Mesenchymal stem cell (in vitro differentiated cells and primary cell): ENCODE measurements at regions not wholly inside any gene's neighbourhood (a gene's known extent, or its start where the extent isn't known, plus 50 kb on each side); places are given as distances from the start of the nearest gene placed in this dataset.
A peak's percentile ranks its signal among the peaks of the same experiment; 100 is the strongest.

ENCODE experiments used
- DNase-seq: peaks from one replicate; pipeline ENCODE4 v3.0.0-alpha.2; 2013
- H2AFZ ChIP-seq: one replicate; pipeline ENCODE4 v1.6.1; 2013; ENCODE audit warnings: low read depth, mild to moderate bottlenecking, control low read depth, inconsistent platforms, low read length, moderate library complexity
- H2AK5ac ChIP-seq: 2 replicates; pipeline ENCODE4 v1.6.1; 2013; ENCODE audit warnings: low read length, moderate library complexity, mild to moderate bottlenecking, inconsistent platforms; ENCODE audit not compliant: severe bottlenecking
- H2BK120ac ChIP-seq: one replicate; pipeline ENCODE4 v1.6.1; 2013; ENCODE audit warnings: low read depth, mild to moderate bottlenecking, inconsistent platforms, low read length, moderate library complexity
- H2BK12ac ChIP-seq, 2 experiments: one replicate each; pipeline ENCODE4 v1.6.1; 2013; ENCODE audit warnings: inconsistent platforms in 2 of 2, low read length in 2 of 2, mild to moderate bottlenecking in 2 of 2, moderate library complexity in 2 of 2, control low read depth in 1 of 2
- H2BK15ac ChIP-seq: one replicate; pipeline ENCODE4 v1.6.1; 2013; ENCODE audit warnings: mild to moderate bottlenecking, low read depth, inconsistent platforms; ENCODE audit not compliant: poor library complexity, severe bottlenecking
- H2BK5ac ChIP-seq: 2 replicates; pipeline ENCODE4 v1.6.1; 2013; ENCODE audit warnings: low read depth, mild to moderate bottlenecking, low read length, control low read depth, inconsistent platforms; ENCODE audit not compliant: poor library complexity, severe bottlenecking
- H3K14ac ChIP-seq, 2 experiments: one replicate each; pipeline ENCODE4 v1.6.1; 2013; ENCODE audit warnings: inconsistent platforms in 2 of 2, low read length in 2 of 2, control low read depth in 1 of 2, mild to moderate bottlenecking in 1 of 2, moderate library complexity in 1 of 2
- H3K18ac ChIP-seq, 2 experiments: one replicate each; pipeline ENCODE4 v1.6.1; 2013; ENCODE audit warnings: inconsistent platforms in 2 of 2, low read length in 2 of 2, control low read depth in 1 of 2, low read depth in 1 of 2, mild to moderate bottlenecking in 1 of 2
- H3K23ac ChIP-seq, 2 experiments: one replicate each; pipeline ENCODE4 v1.6.1; 2013; ENCODE audit warnings: inconsistent platforms in 2 of 2, low read length in 2 of 2, mild to moderate bottlenecking in 2 of 2, moderate library complexity in 2 of 2, control low read depth in 1 of 2
- H3K27ac ChIP-seq: 2 replicates; pipeline ENCODE4 v1.5.1; 2013; ENCODE audit warnings: mild to moderate bottlenecking, moderate library complexity, low read length, control low read depth, inconsistent platforms; ENCODE audit not compliant: poor library complexity, severe bottlenecking
- H3K27me3 ChIP-seq, 2 experiments: 2 replicates each; pipeline versions ENCODE4 v1.6.1 to v1.7.0; 2013; ENCODE audit warnings: low read length in 2 of 2, mild to moderate bottlenecking in 2 of 2, moderate library complexity in 2 of 2, control low read depth in 1 of 2, inconsistent platforms in 1 of 2; ENCODE audit not compliant: control insufficient read depth in 1 of 2, insufficient read depth in 1 of 2
- H3K36me3 ChIP-seq, 2 experiments: 2 replicates each; pipeline versions ENCODE4 v1.6.1 to v1.7.0; 2013; ENCODE audit warnings: low read length in 2 of 2, control low read depth in 1 of 2, inconsistent platforms in 1 of 2, low read depth in 1 of 2, mild to moderate bottlenecking in 1 of 2; ENCODE audit not compliant: insufficient read depth in 2 of 2, control insufficient read depth in 1 of 2
- H3K4ac ChIP-seq, 2 experiments: one replicate each; pipeline ENCODE4 v1.6.1; 2013; ENCODE audit warnings: inconsistent platforms in 2 of 2, low read length in 2 of 2, mild to moderate bottlenecking in 2 of 2, moderate library complexity in 2 of 2, control low read depth in 1 of 2, low read depth in 1 of 2
- H3K4me1 ChIP-seq: 2 replicates; pipeline ENCODE4 v1.6.1; 2013; ENCODE audit warnings: low read depth, low read length, control low read depth; ENCODE audit not compliant: control insufficient read depth, insufficient read depth
- H3K4me2 ChIP-seq: 2 replicates; pipeline ENCODE4 v1.6.1; 2013; ENCODE audit warnings: low read length, mild to moderate bottlenecking, inconsistent platforms; ENCODE audit not compliant: poor library complexity, severe bottlenecking
- H3K4me3 ChIP-seq, 2 experiments: 2 replicates each; pipeline versions ENCODE4 v1.5.1 to v1.7.0; 2013; ENCODE audit warnings: low read length in 2 of 2, mild to moderate bottlenecking in 2 of 2, control low read depth in 1 of 2, low read depth in 1 of 2; ENCODE audit not compliant: insufficient read depth in 1 of 2
- H3K79me1 ChIP-seq: replicated peaks from 2 replicates; pipeline ENCODE4 v1.6.1; 2013; ENCODE audit warnings: mild to moderate bottlenecking, control low read depth, low read length, inconsistent platforms; ENCODE audit not compliant: poor library complexity, severe bottlenecking
- H3K9ac ChIP-seq: 2 replicates; pipeline ENCODE4 v1.7.0; 2013; ENCODE audit warnings: mild to moderate bottlenecking, low read length, moderate library complexity
- H3K9me3 ChIP-seq: 2 replicates; pipeline ENCODE4 v1.7.0; 2013; ENCODE audit warnings: mild to moderate bottlenecking, low read length; ENCODE audit not compliant: control insufficient read depth
- H4K8ac ChIP-seq: one replicate; pipeline ENCODE4 v1.6.1; 2013; ENCODE audit warnings: inconsistent platforms, mild to moderate bottlenecking, low read length, moderate library complexity
- H4K91ac ChIP-seq: one replicate; pipeline ENCODE4 v1.6.1; 2013; ENCODE audit warnings: mild to moderate bottlenecking, low read length, inconsistent platforms
- WGBS: methylation state at CpG from one replicate; pipeline ENCODE4 v1.1.7; 2013; ENCODE audit warnings: mixed read lengths; 5-methylcytosine and 5-hydroxymethylcytosine counted together

DNA sequence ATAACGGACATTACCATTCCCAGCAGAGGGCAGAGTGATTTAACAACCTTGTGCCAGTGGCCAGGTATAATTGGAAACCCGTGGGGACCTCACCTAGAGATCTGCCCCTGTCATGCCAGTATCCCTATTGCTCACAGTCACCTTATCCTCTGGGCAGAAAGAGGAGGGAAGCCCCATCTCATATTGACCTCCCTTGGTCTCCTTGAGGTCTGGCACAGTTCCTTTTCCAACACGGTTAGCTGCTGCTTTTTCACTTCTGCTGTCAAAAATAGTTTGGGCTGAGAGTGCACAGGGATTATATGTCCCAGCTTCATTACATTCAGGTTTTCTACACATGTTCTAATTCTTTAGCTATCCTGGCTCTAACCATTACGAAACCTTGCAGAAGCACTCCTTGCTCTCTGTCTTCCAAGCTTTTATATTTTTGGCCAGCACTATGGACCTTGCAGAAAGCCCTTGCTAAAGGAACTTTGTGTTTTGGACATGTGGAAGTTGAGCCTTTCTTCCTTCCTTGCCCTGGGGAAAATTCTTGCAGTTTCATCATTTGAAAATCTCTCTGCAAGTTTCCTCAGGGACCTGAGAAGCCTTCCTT, 111.7 kb upstream of the MIS18BP1 start:
- H3K14ac ChIP-seq: no peak overlapping the region
- H3K4me3 ChIP-seq: no peak overlapping the region
- H3K27me3 ChIP-seq: no peaks in the 10 kb centered on the region
- H2BK120ac ChIP-seq: no peak overlapping the region
- H3K79me1 ChIP-seq: no peaks in the 10 kb centered on the region
- H3K4ac ChIP-seq: no peak overlapping the region
- peaks cover 4% of the 10 kb centered on the region for H3K9me3 ChIP-seq
- H2BK15ac ChIP-seq: no peak overlapping the region
- H3K4me2 ChIP-seq: no peak overlapping the region
- H2AFZ ChIP-seq: no peak overlapping the region
- H3K36me3 ChIP-seq: no peaks in the 10 kb centered on the region
- no peaks in the 10 kb centered on the region for H3K4me1 ChIP-seq
- H4K91ac ChIP-seq: no peak overlapping the region
- H4K8ac ChIP-seq: no peak overlapping the region
- no peak overlapping the region for H2BK12ac ChIP-seq
- no peak overlapping the region for H2BK5ac ChIP-seq
- no peak overlapping the region for H3K9ac ChIP-seq
- H3K18ac ChIP-seq: no peak overlapping the region
- no peak overlapping the region for H2AK5ac ChIP-seq
- 42% methylated on average over 3 of the region's 4 CpGs for WGBS
- DNase-seq: no peak
- no peak overlapping the region for H3K23ac ChIP-seq
- H3K27ac ChIP-seq: no peak overlapping the region

DNA sequence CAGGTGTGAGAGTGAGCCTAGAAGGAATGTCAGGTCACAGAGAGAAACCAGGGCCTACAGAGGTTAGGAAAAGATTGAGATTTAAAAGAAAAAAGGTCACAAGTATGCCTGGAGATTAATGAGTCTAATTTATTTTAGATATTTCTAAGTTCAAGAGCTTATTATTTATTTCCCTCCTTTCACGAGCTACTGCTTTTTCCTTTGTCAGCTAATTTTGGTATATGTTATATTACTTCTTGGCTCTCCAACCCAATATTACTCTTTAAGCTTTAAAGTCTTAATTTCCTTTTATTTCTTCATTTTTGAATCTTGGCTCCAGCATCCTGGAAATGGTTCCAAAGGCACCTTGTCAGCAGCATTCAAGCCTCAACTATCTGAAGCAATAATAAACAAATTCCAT, 109.5 kb upstream of the MIS18BP1 start:
- no peak overlapping the region for H3K27ac ChIP-seq
- no peaks in the 10 kb centered on the region for H3K4me1 ChIP-seq
- H2BK120ac ChIP-seq: no peak overlapping the region
- no peak overlapping the region for H3K18ac ChIP-seq
- no peak overlapping the region for H4K8ac ChIP-seq
- H3K79me1 ChIP-seq: no peaks in the 10 kb centered on the region
- H2BK15ac ChIP-seq: no peak overlapping the region
- H2BK12ac ChIP-seq: no peak overlapping the region
- H3K14ac ChIP-seq: no peak overlapping the region
- H3K36me3 ChIP-seq: no peaks in the 10 kb centered on the region
- H3K9me3 ChIP-seq: peaks cover 4% of the 10 kb centered on the region
- H4K91ac ChIP-seq: no peak overlapping the region
- no peak overlapping the region for H3K4me2 ChIP-seq
- no peak overlapping the region for H2AK5ac ChIP-seq
- DNase-seq: no peak
- H3K27me3 ChIP-seq: no peaks in the 10 kb centered on the region
- no peak overlapping the region for H3K9ac ChIP-seq
- no peak overlapping the region for H2AFZ ChIP-seq
- H3K23ac ChIP-seq: no peak overlapping the region
- no peak overlapping the region for H3K4ac ChIP-seq
- H3K4me3 ChIP-seq: no peak overlapping the region
- no peak overlapping the region for H2BK5ac ChIP-seq
- WGBS: no CpG with 5 or more reads among the region's 1 CpG

DNA sequence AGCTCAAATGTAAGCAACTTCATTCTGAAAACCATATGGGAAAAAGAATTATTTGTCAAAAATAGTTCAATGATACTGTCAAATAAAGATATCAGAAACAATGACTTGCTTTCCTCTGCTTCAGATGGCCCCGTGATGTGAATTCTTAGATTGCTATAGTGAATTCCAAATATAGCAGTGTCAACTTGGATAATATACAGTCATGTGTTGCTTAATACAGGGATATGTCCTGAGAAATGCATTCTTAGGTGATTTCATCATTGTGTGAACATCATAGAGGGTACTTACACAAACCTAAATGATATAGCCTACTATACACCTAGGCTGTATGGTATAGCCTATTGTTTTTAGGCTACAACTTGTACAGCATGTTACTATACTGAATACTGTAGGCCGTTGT, 108.7 kb upstream of the MIS18BP1 start:
- no peaks in the 10 kb centered on the region for H3K27me3 ChIP-seq
- no peak overlapping the region for H4K8ac ChIP-seq
- H3K4me2 ChIP-seq: no peak overlapping the region
- DNase-seq: peak; percentile 15
- H3K79me1 ChIP-seq: no peaks in the 10 kb centered on the region
- no peak overlapping the region for H2BK12ac ChIP-seq
- no peak overlapping the region for H2AFZ ChIP-seq
- H3K23ac ChIP-seq: no peak overlapping the region
- no peak overlapping the region for H3K9ac ChIP-seq
- no peak overlapping the region for H3K14ac ChIP-seq
- no peaks in the 10 kb centered on the region for H3K4me1 ChIP-seq
- no peak overlapping the region for H3K27ac ChIP-seq
- H3K4me3 ChIP-seq: no peak overlapping the region
- WGBS: 40% methylated on average over 1 of the region's 2 CpGs
- no peak overlapping the region for H2BK5ac ChIP-seq
- peaks cover 4% of the 10 kb centered on the region for H3K9me3 ChIP-seq
- H3K4ac ChIP-seq: no peak overlapping the region
- no peak overlapping the region for H2BK120ac ChIP-seq
- no peak overlapping the region for H3K18ac ChIP-seq
- no peak overlapping the region for H2BK15ac ChIP-seq
- H2AK5ac ChIP-seq: no peak overlapping the region
- H3K36me3 ChIP-seq: no peaks in the 10 kb centered on the region
- no peak overlapping the region for H4K91ac ChIP-seq

DNA sequence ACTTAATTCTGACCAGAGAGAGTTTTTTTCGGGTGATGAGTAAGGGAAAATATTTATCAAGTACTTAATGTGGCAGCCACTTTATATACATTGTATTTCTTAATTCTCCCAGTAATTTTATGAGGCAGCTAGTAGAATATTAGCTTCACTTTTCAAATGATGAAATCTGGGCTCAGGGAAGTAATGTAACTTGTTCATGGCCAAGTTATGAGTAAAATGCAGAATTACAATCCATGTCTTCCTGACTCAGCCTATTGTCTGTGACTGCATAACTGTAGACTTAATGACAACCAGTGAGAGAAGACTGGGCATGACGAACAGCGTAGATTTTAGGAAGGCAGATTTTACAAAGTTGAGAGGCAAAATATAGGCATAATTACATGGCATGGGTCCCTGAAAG, 106.7 kb upstream of the MIS18BP1 start:
- Histone ChIP-seq H2BK120ac (no peak overlapping the region), H2BK15ac (no peak overlapping the region), H3K9ac (no peak overlapping the region), H2AFZ (no peak overlapping the region), H2BK5ac (no peak overlapping the region), H3K27ac (no peak overlapping the region), H3K79me1 (no peaks in the 10 kb centered on the region), H2AK5ac (no peak overlapping the region), H3K18ac (no peak overlapping the region), H4K91ac (no peak overlapping the region), H2BK12ac (no peak overlapping the region), H3K27me3 (no peaks in the 10 kb centered on the region), H3K9me3 (peaks cover 11% of the 10 kb centered on the region), H3K14ac (no peak overlapping the region), H3K4me1 (no peaks in the 10 kb centered on the region), H3K4ac (no peak overlapping the region), H3K4me2 (no peak overlapping the region), H3K4me3 (no peak overlapping the region), H4K8ac (no peak overlapping the region), H3K23ac (no peak overlapping the region), H3K36me3 (no peaks in the 10 kb centered on the region)
- WGBS: 92% methylated on average over 2 of the region's 3 CpGs
- DNase-seq: peak; percentile 46
